CD4-positive, alpha-beta T cell treated with Interleukin-17A for 4 hours (primary cell): ENCODE measurements at regions not wholly inside any gene's neighbourhood (a gene's known extent, or its start where the extent isn't known, plus 50 kb on each side); places are given as distances from the start of the nearest gene placed in this dataset.

Experiments used
- DNase-seq: peaks from one replicate; pipeline ENCODE4 v3.0.0-alpha.2; 2020; ENCODE audit warnings: mixed read lengths

- DNase-seq = no peak
Observed at GRCh38 chr16:73172241-73172972, 124.5 kb upstream of the ZFHX3 start.

GRCh38 chr16:73171901-73172240 is 123.9 kb upstream of the ZFHX3 start:
- no peak for DNase-seq

GRCh38 chr16:73171380-73171779 is 123.5 kb upstream of the ZFHX3 start:
- no peak for DNase-seq

GRCh38 chr16:73170612-73171038 is 122.7 kb upstream of the ZFHX3 start:
- no peak for DNase-seq

- DNase-seq = no peak
Observed at GRCh38 chr16:73166947-73167550, 119.1 kb upstream of the ZFHX3 start.

- no peak for DNase-seq
Observed at GRCh38 chr16:73166441-73166851, 118.5 kb upstream of the ZFHX3 start.

- no peak for DNase-seq
Observed at GRCh38 chr16:73163238-73163815, 115.4 kb upstream of the ZFHX3 start.

GRCh38 chr16:73161977-73162376 is 114.0 kb upstream of the ZFHX3 start:
- no peak for DNase-seq

GRCh38 chr16:73159296-73159695 is 111.4 kb upstream of the ZFHX3 start:
- DNase-seq = no peak

- DNase-seq = no peak
Observed at GRCh38 chr16:73157861-73158260, 109.9 kb upstream of the ZFHX3 start.

- DNase-seq = no peak
Observed at GRCh38 chr16:73154063-73154870, 106.3 kb upstream of the ZFHX3 start.

- DNase-seq = no peak
Observed at GRCh38 chr16:73152386-73153125, 104.6 kb upstream of the ZFHX3 start.

- DNase-seq = no peak
Observed at GRCh38 chr16:73151941-73152340, 104.0 kb upstream of the ZFHX3 start.

- no peak for DNase-seq
Observed at GRCh38 chr16:73151225-73151624, 103.3 kb upstream of the ZFHX3 start.

- DNase-seq = no peak
Observed at GRCh38 chr16:73150786-73151185, 102.9 kb upstream of the ZFHX3 start.

- DNase-seq = no peak
Observed at GRCh38 chr16:73149334-73149733, 101.4 kb upstream of the ZFHX3 start.

GRCh38 chr16:73147958-73148357 is 100.0 kb upstream of the ZFHX3 start:
- no peak for DNase-seq

- no peak for DNase-seq
Observed at GRCh38 chr16:73145166-73145880, 97.4 kb upstream of the ZFHX3 start.

GRCh38 chr16:73143576-73144422 is 95.9 kb upstream of the ZFHX3 start:
- DNase-seq = no peak

- DNase-seq = no peak
Observed at GRCh38 chr16:73143002-73143401, 95.1 kb upstream of the ZFHX3 start.
